ENCODE measurements at regions not wholly inside any gene's neighbourhood (a gene's known extent, or its start where the extent isn't known, plus 50 kb on each side); places are given as distances from the start of the nearest gene placed in this dataset.
"Not testable (repeated sequence)": the region's sequence is repeated elsewhere in the genome, so short reads cannot be mapped to it uniquely, and the experiment has no call there.

DNA sequence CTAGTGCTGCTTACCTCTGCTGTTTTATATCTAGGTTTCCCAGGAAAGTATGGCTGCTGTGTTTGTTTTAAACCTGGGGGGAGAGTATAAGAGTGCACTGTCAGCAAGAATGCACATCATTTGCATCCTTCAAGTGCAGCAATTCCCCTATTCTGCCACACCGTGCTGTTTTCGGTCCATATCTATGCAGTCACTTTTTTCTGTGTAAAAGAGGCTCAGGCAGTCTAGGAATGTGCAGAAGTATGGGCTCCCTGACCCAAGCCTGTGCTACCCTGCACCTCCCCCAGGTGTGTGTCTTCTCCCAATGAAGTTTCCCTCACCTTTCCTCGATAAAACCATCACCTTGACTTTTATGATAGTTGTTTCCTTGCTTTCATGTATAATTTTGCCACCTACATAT lies 338.2 kb upstream of the NBPF12 start:
- TF ChIP-seq, protein P1, sequence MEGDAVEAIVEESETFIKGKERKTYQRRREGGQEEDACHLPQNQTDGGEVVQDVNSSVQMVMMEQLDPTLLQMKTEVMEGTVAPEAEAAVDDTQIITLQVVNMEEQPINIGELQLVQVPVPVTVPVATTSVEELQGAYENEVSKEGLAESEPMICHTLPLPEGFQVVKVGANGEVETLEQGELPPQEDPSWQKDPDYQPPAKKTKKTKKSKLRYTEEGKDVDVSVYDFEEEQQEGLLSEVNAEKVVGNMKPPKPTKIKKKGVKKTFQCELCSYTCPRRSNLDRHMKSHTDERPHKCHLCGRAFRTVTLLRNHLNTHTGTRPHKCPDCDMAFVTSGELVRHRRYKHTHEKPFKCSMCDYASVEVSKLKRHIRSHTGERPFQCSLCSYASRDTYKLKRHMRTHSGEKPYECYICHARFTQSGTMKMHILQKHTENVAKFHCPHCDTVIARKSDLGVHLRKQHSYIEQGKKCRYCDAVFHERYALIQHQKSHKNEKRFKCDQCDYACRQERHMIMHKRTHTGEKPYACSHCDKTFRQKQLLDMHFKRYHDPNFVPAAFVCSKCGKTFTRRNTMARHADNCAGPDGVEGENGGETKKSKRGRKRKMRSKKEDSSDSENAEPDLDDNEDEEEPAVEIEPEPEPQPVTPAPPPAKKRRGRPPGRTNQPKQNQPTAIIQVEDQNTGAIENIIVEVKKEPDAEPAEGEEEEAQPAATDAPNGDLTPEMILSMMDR (conservative IDR thresholded peaks at IDR 0.05), result not testable (repeated sequence)
- TF ChIP-seq EZH2 (IDR thresholded peaks at IDR 0.05; ENCODE audit: low read depth), result not testable (repeated sequence)
